ENCODE measurements at regions not wholly inside any gene's neighbourhood (a gene's known extent, or its start where the extent isn't known, plus 50 kb on each side); places are given as distances from the start of the nearest gene placed in this dataset.

GRCh38 chr3:28950614-28951013 is 330.3 kb upstream of the RBMS3 start:
- no peak overlapping the region for H3K4me3 Mint-ChIP-seq
- H3K27me3 Mint-ChIP-seq, result no peaks in the 10 kb centered on the region
- no peaks in the 10 kb centered on the region for H3K9me3 Mint-ChIP-seq
- peaks cover 8% of the 10 kb centered on the region for H3K4me1 Mint-ChIP-seq (ENCODE audit: low read depth)
- no peaks in the 10 kb centered on the region for H3K36me3 Mint-ChIP-seq (ENCODE audit: low read depth)
- intact Hi-C loops (cut with micrococcal nuclease), result no loop called here
- no peak overlapping the region for H3K27ac Mint-ChIP-seq

- Mint-ChIP-seq H3K9me3 (no peaks in the 10 kb centered on the region), H3K4me1 (ENCODE audit: low read depth) (peaks cover 9% of the 10 kb centered on the region), H3K36me3 (ENCODE audit: low read depth) (no peaks in the 10 kb centered on the region), H3K27me3 (no peaks in the 10 kb centered on the region), H3K27ac (no peak overlapping the region), H3K4me3 (no peak overlapping the region)
- intact Hi-C loops (cut with micrococcal nuclease), result no loop called here
Measured at GRCh38 chr3:28951772-28952556, 328.9 kb upstream of the RBMS3 start.

GRCh38 chr3:28958656-28959055 is 322.2 kb upstream of the RBMS3 start:
- intact Hi-C loops (cut with micrococcal nuclease), result no loop called here
- peaks cover 12% of the 10 kb centered on the region for H3K9me3 Mint-ChIP-seq
- H3K36me3 Mint-ChIP-seq (ENCODE audit: low read depth), result no peaks in the 10 kb centered on the region
- H3K4me3 Mint-ChIP-seq, result no peak overlapping the region
- no peak overlapping the region for H3K27ac Mint-ChIP-seq
- H3K4me1 Mint-ChIP-seq (ENCODE audit: low read depth), result peaks cover 5% of the 10 kb centered on the region
- H3K27me3 Mint-ChIP-seq, result no peaks in the 10 kb centered on the region

- Mint-ChIP-seq H3K9me3 (peaks cover 48% of the 10 kb centered on the region), H3K4me3 (no peak overlapping the region), H3K27me3 (peaks cover 2% of the 10 kb centered on the region), H3K36me3 (ENCODE audit: low read depth) (no peaks in the 10 kb centered on the region), H3K27ac (no peak overlapping the region), H3K4me1 (ENCODE audit: low read depth) (no peaks in the 10 kb centered on the region)
- intact Hi-C loops (cut with micrococcal nuclease), result no loop called here
Measured at GRCh38 chr3:28971156-28971555, 309.7 kb upstream of the RBMS3 start.

GRCh38 chr3:28972921-28973320 is 307.9 kb upstream of the RBMS3 start:
- Mint-ChIP-seq H3K4me3 (no peak overlapping the region), H3K27ac (no peak overlapping the region), H3K9me3 (peaks cover 48% of the 10 kb centered on the region), H3K36me3 (ENCODE audit: low read depth) (no peaks in the 10 kb centered on the region), H3K4me1 (ENCODE audit: low read depth) (no peaks in the 10 kb centered on the region), H3K27me3 (peaks cover 1% of the 10 kb centered on the region)
- intact Hi-C loops (cut with micrococcal nuclease), result no loop called here

- H3K4me3 Mint-ChIP-seq, result no peak overlapping the region
- H3K36me3 Mint-ChIP-seq (ENCODE audit: low read depth), result no peaks in the 10 kb centered on the region
- H3K4me1 Mint-ChIP-seq (ENCODE audit: low read depth), result no peaks in the 10 kb centered on the region
- H3K27ac Mint-ChIP-seq, result no peak overlapping the region
- peaks cover 1% of the 10 kb centered on the region for H3K27me3 Mint-ChIP-seq
- peaks cover 48% of the 10 kb centered on the region for H3K9me3 Mint-ChIP-seq
- intact Hi-C loops (cut with micrococcal nuclease), result no loop called here
Measured at GRCh38 chr3:28973609-28974008, 307.3 kb upstream of the RBMS3 start.

- Mint-ChIP-seq H3K4me1 (ENCODE audit: low read depth) (no peaks in the 10 kb centered on the region), H3K4me3 (no peak overlapping the region), H3K27me3 (no peaks in the 10 kb centered on the region), H3K9me3 (peaks cover 22% of the 10 kb centered on the region), H3K27ac (no peak overlapping the region), H3K36me3 (ENCODE audit: low read depth) (no peaks in the 10 kb centered on the region)
- intact Hi-C loops (cut with micrococcal nuclease), result no loop called here
Measured at GRCh38 chr3:28978092-28978491, 302.8 kb upstream of the RBMS3 start.

GRCh38 chr3:28980131-28980530 is 300.7 kb upstream of the RBMS3 start:
- Mint-ChIP-seq H3K27ac (no peak overlapping the region), H3K36me3 (ENCODE audit: low read depth) (no peaks in the 10 kb centered on the region), H3K9me3 (peaks cover 22% of the 10 kb centered on the region), H3K27me3 (no peaks in the 10 kb centered on the region), H3K4me1 (ENCODE audit: low read depth) (no peaks in the 10 kb centered on the region), H3K4me3 (no peak overlapping the region)
- intact Hi-C loops (cut with micrococcal nuclease), result no loop called here

GRCh38 chr3:28980631-28981030 is 300.2 kb upstream of the RBMS3 start:
- no peaks in the 10 kb centered on the region for H3K27me3 Mint-ChIP-seq
- H3K9me3 Mint-ChIP-seq, result peaks cover 17% of the 10 kb centered on the region
- H3K36me3 Mint-ChIP-seq (ENCODE audit: low read depth), result no peaks in the 10 kb centered on the region
- H3K27ac Mint-ChIP-seq, result no peak overlapping the region
- intact Hi-C loops (cut with micrococcal nuclease), result no loop called here
- H3K4me1 Mint-ChIP-seq (ENCODE audit: low read depth), result no peaks in the 10 kb centered on the region
- H3K4me3 Mint-ChIP-seq, result no peak overlapping the region

- Mint-ChIP-seq H3K27me3 (no peaks in the 10 kb centered on the region), H3K36me3 (ENCODE audit: low read depth) (no peaks in the 10 kb centered on the region), H3K4me3 (no peak overlapping the region), H3K9me3 (peaks cover 8% of the 10 kb centered on the region), H3K4me1 (ENCODE audit: low read depth) (no peaks in the 10 kb centered on the region), H3K27ac (no peak overlapping the region)
- intact Hi-C loops (cut with micrococcal nuclease), result no loop called here
Measured at GRCh38 chr3:28982906-28983305, 298.0 kb upstream of the RBMS3 start.

GRCh38 chr3:28986922-28987321 is 293.9 kb upstream of the RBMS3 start:
- Mint-ChIP-seq H3K4me1 (ENCODE audit: low read depth) (peaks cover 8% of the 10 kb centered on the region), H3K9me3 (no peaks in the 10 kb centered on the region), H3K27me3 (no peaks in the 10 kb centered on the region), H3K27ac (no peak overlapping the region), H3K36me3 (ENCODE audit: low read depth) (no peaks in the 10 kb centered on the region), H3K4me3 (no peak overlapping the region)
- intact Hi-C loops (cut with micrococcal nuclease), result no loop called here

- intact Hi-C loops (cut with micrococcal nuclease), result no loop called here
- H3K4me3 Mint-ChIP-seq, result no peak overlapping the region
- H3K36me3 Mint-ChIP-seq (ENCODE audit: low read depth), result no peaks in the 10 kb centered on the region
- peak overlapping the region; percentile 43 for H3K27ac Mint-ChIP-seq
- H3K4me1 Mint-ChIP-seq (ENCODE audit: low read depth), result peaks cover 8% of the 10 kb centered on the region
- H3K9me3 Mint-ChIP-seq, result no peaks in the 10 kb centered on the region
- H3K27me3 Mint-ChIP-seq, result no peaks in the 10 kb centered on the region
Measured at GRCh38 chr3:28989646-28990089, 291.2 kb upstream of the RBMS3 start.

GRCh38 chr3:28994161-28994905 is 286.5 kb upstream of the RBMS3 start:
- H3K4me1 Mint-ChIP-seq (ENCODE audit: low read depth), result peaks cover 8% of the 10 kb centered on the region
- intact Hi-C loops (cut with micrococcal nuclease), result no loop called here
- H3K27me3 Mint-ChIP-seq, result no peaks in the 10 kb centered on the region
- peaks cover 9% of the 10 kb centered on the region for H3K9me3 Mint-ChIP-seq
- H3K4me3 Mint-ChIP-seq, result no peak overlapping the region
- no peaks in the 10 kb centered on the region for H3K36me3 Mint-ChIP-seq (ENCODE audit: low read depth)
- no peak overlapping the region for H3K27ac Mint-ChIP-seq

- Mint-ChIP-seq H3K4me3 (no peak overlapping the region), H3K9me3 (no peaks in the 10 kb centered on the region), H3K27ac (no peak overlapping the region), H3K27me3 (no peaks in the 10 kb centered on the region), H3K36me3 (ENCODE audit: low read depth) (no peaks in the 10 kb centered on the region), H3K4me1 (ENCODE audit: low read depth) (no peaks in the 10 kb centered on the region)
- intact Hi-C loops (cut with micrococcal nuclease), result no loop called here
Measured at GRCh38 chr3:29004885-29005599, 275.8 kb upstream of the RBMS3 start.

Measured in dendritic cell treated with granulocyte-macrophage colony-stimulating factor and Interleukin-4, amounts not matched to agents 40 ng/mL and 50 ng/mL, for 4 days (primary cell).